ENCODE measurements at regions not wholly inside any gene's neighbourhood (a gene's known extent, or its start where the extent isn't known, plus 50 kb on each side); places are given as distances from the start of the nearest gene placed in this dataset.
"Not testable (repeated sequence)": the region's sequence is repeated elsewhere in the genome, so short reads cannot be mapped to it uniquely, and the experiment has no call there.

DNA sequence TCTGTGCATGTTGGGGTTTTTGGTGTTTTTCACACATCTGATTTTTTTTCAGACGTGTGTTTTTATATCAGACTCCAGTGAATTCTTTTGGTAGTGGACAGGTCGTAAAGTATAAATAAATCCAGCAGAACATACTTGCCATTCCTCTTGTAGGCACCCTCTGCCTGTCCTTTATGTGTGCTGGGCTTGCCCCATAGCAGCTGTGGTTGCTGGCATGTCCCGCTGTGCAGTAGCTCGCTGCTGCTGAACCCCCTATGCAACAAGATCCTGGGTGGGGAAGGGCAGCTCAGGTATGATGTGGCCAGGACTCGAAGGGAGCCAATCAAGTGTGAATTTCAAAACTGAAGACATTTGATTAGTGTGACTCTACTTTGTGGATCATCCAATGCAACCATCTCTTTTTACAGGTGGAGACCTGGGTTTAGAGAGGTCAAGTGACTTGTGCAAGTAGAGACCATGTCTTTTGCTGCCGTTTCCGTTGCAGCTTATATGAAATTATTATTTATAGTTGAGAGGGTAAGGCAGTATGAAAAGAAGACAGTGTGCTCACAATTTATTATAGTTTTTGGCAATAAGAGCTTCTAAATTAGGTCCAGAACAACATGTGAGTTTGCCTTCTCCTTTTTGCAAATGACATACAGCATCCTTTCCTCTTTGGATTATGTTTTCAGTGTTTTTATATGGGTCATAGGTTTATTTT, 350.8 kb upstream of the C2CD4B start:
- no peaks in the 10 kb centered on the region for H3K9me3 ChIP-seq
- intact Hi-C loops (cut with DNase I), result no loop called here
- no peaks in the 10 kb centered on the region for H3K27me3 ChIP-seq
- H3K36me3 ChIP-seq, result no peaks in the 10 kb centered on the region
- H3K4me1 ChIP-seq, result peaks cover 4% of the 10 kb centered on the region
- H3K27ac ChIP-seq, result no peak overlapping the region
- H3K4me3 ChIP-seq, result no peak overlapping the region
- no peak for DNase-seq (ENCODE audit: extremely low spot score in 2 of 2)
- TF ChIP-seq POLR2A (IDR thresholded peaks at IDR 0.05) (no peak), POLR2AphosphoS5 (IDR thresholded peaks at IDR 0.05; ENCODE audit: insufficient read depth in 1 of 2, low read depth in 1 of 2) (no peak)
- TF ChIP-seq, protein P1, sequence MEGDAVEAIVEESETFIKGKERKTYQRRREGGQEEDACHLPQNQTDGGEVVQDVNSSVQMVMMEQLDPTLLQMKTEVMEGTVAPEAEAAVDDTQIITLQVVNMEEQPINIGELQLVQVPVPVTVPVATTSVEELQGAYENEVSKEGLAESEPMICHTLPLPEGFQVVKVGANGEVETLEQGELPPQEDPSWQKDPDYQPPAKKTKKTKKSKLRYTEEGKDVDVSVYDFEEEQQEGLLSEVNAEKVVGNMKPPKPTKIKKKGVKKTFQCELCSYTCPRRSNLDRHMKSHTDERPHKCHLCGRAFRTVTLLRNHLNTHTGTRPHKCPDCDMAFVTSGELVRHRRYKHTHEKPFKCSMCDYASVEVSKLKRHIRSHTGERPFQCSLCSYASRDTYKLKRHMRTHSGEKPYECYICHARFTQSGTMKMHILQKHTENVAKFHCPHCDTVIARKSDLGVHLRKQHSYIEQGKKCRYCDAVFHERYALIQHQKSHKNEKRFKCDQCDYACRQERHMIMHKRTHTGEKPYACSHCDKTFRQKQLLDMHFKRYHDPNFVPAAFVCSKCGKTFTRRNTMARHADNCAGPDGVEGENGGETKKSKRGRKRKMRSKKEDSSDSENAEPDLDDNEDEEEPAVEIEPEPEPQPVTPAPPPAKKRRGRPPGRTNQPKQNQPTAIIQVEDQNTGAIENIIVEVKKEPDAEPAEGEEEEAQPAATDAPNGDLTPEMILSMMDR (IDR thresholded peaks at IDR 0.05), result no peak

DNA sequence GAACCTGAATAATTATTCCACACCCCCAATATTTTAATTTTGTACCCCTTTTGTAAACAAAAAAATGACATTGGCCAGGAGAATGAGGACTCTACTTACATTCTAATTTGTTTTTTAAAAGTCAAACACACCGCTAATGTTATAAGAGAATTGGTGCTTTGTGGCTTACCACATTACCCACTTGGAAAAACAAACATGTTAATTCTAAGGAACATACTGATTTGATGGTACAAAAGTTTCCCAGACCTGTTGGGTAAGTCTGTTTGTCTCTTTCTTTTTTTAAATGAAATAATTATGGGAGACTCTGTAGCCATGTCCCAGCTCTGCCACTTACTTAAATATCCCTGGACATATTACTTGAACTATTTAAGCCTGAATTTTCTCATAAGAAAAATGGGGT, 352.5 kb upstream of the C2CD4B start:
- Histone ChIP-seq H3K9me3 (no peaks in the 10 kb centered on the region), H3K4me1 (peaks cover 4% of the 10 kb centered on the region), H3K4me3 (no peak overlapping the region), H3K27ac (no peak overlapping the region), H3K27me3 (no peaks in the 10 kb centered on the region), H3K36me3 (no peaks in the 10 kb centered on the region)
- no peak for DNase-seq (ENCODE audit: extremely low spot score in 2 of 2)
- TF ChIP-seq POLR2AphosphoS5 (IDR thresholded peaks at IDR 0.05; ENCODE audit: insufficient read depth in 1 of 2, low read depth in 1 of 2), result no peak
- no peak for TF ChIP-seq POLR2A (IDR thresholded peaks at IDR 0.05)
- TF ChIP-seq, protein P1 (IDR thresholded peaks at IDR 0.05), result no peak
- intact Hi-C loops (cut with DNase I), result no loop called here

DNA sequence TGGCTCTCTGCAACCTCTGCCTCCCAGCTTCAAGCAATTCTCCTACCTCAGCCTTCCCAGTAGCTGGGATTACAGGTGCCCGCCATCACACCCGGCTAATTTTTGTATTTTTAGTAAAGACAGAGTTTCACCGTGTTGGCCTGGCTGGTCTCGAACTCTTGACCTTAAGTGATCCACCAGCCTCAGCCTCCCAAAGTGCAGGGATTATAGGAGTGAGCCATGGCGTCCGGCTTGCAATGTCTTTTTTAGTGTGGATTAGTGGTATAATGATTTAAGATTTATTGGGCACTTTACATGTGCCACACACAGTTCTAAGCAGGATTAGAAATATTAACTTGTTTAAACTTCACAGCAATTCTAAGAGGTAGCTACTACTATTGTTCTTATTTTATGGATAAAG, 353.6 kb upstream of the C2CD4B start:
- H3K27ac ChIP-seq; intact Hi-C loops (cut with DNase I); H3K4me1 ChIP-seq; DNase-seq (ENCODE audit: extremely low spot score in 2 of 2); H3K27me3 ChIP-seq; H3K4me3 ChIP-seq; H3K9me3 ChIP-seq; H3K36me3 ChIP-seq: not testable (repeated sequence)

DNA sequence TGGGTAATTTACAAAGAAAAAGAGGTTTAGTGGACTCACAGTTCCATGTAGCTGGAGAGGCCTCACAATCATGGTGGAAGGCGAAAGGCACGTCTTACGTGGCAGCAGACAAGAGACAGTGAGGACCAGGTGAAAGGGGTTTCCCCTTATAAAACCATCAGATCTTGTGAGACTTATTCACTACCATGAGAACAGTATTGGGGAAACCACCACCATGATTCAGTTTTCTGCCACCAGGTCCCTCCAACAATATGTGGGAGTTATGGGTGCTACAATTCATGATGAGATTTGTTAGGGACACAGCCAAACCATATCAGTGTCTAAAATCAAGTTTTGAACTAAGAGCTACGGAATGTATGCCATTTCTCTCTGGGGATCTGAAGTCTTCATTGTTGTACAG, 354.8 kb upstream of the C2CD4B start:
- Histone ChIP-seq H3K27me3 (no peaks in the 10 kb centered on the region), H3K4me1 (no peaks in the 10 kb centered on the region), H3K36me3 (no peaks in the 10 kb centered on the region), H3K9me3 (no peaks in the 10 kb centered on the region), H3K27ac (no peak overlapping the region), H3K4me3 (no peak overlapping the region)
- TF ChIP-seq POLR2AphosphoS5 (IDR thresholded peaks at IDR 0.05; ENCODE audit: insufficient read depth in 1 of 2, low read depth in 1 of 2), result no peak
- TF ChIP-seq, protein P1 (IDR thresholded peaks at IDR 0.05), result no peak
- TF ChIP-seq POLR2A (IDR thresholded peaks at IDR 0.05), result no peak
- DNase-seq (ENCODE audit: extremely low spot score in 2 of 2), result no peak
- intact Hi-C loops (cut with DNase I), result no loop called here

DNA sequence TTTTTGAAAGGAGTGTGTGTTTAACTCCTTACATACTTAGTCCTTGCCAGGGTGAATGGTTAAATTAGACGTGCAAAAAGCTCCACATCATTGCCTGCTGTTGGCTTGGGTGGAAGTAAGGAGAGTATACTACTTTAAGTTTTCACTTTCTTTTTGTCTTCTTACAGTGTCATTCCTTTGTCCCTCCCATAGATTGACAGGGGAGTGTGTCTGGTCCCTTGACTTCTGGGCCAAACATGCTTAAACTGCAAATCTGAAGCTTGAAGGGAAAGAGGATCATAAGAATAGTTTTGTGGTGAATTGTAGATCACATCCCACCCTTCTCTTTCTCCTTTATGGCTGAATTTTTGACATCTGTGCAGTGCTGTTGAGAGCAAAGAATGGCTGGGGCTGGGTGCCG, 355.8 kb upstream of the C2CD4B start:
- no peaks in the 10 kb centered on the region for H3K4me1 ChIP-seq
- H3K4me3 ChIP-seq, result no peak overlapping the region
- no peaks in the 10 kb centered on the region for H3K36me3 ChIP-seq
- no peak for DNase-seq (ENCODE audit: extremely low spot score in 2 of 2)
- no peaks in the 10 kb centered on the region for H3K9me3 ChIP-seq
- intact Hi-C loops (cut with DNase I), result no loop called here
- H3K27ac ChIP-seq, result no peak overlapping the region
- TF ChIP-seq POLR2AphosphoS5 (IDR thresholded peaks at IDR 0.05; ENCODE audit: insufficient read depth in 1 of 2, low read depth in 1 of 2) (no peak), POLR2A (IDR thresholded peaks at IDR 0.05) (no peak)
- TF ChIP-seq, protein P1 (IDR thresholded peaks at IDR 0.05), result no peak
- H3K27me3 ChIP-seq, result no peaks in the 10 kb centered on the region
